ENCODE measurements at regions not wholly inside any gene's neighbourhood (a gene's known extent, or its start where the extent isn't known, plus 50 kb on each side); places are given as distances from the start of the nearest gene placed in this dataset.

DNA sequence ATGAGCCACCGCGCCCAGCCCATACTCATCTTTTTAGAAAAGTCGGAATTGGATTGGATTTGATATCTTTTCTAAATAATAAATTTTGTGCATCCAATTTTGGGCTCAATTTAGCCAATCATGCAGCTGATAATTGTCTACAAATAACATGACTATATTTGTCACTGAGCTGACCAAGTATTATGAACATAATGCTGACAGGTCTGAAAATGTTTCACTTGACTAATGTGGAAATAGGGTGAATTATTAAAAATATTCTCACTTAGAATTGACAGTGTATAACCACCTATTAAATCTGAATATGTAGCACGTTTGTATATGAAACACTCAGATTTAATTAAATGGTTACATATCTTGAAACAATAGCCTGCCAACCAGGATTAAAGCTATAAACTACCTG lies 657.2 kb upstream of the FSHR start:
- Mint-ChIP-seq H3K9me3 (peaks cover 24% of the 10 kb centered on the region), H3K27ac (no peak overlapping the region), H3K36me3 (ENCODE audit: low read depth) (no peaks in the 10 kb centered on the region), H3K27me3 (ENCODE audit: insufficient read depth) (no peaks in the 10 kb centered on the region), H3K4me1 (ENCODE audit: low read depth) (no peaks in the 10 kb centered on the region), H3K4me3 (no peak overlapping the region)
- no peak for DNase-seq
- TF ChIP-seq, protein P1, sequence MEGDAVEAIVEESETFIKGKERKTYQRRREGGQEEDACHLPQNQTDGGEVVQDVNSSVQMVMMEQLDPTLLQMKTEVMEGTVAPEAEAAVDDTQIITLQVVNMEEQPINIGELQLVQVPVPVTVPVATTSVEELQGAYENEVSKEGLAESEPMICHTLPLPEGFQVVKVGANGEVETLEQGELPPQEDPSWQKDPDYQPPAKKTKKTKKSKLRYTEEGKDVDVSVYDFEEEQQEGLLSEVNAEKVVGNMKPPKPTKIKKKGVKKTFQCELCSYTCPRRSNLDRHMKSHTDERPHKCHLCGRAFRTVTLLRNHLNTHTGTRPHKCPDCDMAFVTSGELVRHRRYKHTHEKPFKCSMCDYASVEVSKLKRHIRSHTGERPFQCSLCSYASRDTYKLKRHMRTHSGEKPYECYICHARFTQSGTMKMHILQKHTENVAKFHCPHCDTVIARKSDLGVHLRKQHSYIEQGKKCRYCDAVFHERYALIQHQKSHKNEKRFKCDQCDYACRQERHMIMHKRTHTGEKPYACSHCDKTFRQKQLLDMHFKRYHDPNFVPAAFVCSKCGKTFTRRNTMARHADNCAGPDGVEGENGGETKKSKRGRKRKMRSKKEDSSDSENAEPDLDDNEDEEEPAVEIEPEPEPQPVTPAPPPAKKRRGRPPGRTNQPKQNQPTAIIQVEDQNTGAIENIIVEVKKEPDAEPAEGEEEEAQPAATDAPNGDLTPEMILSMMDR (IDR thresholded peaks at IDR 0.05): no peak

DNA sequence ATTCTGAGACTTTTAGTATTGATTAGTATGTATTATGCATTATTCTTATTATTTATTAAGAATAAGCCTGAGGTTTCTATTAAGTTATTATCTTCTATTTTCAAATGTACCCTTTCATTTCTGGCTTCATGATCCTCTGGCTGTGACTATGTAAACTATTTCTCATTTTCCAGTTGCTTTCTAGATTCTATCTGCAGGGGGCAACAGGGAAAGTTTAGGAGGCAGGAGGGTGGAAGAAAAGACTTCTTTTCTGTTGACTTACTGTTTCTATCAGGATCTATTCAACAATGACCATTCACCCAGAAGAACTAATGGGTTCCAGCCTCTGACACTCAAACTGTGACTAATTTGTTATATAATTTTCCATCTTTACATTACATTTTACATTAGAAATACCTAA lies 653.4 kb upstream of the FSHR start:
- H3K27me3 Mint-ChIP-seq (ENCODE audit: insufficient read depth): no peaks in the 10 kb centered on the region; the same call in none of the 2 replicates
- TF ChIP-seq, protein P1 (IDR thresholded peaks at IDR 0.05): no peak
- no peaks in the 10 kb centered on the region for H3K36me3 Mint-ChIP-seq (ENCODE audit: low read depth)
- H3K27ac Mint-ChIP-seq: no peak overlapping the region
- H3K4me1 Mint-ChIP-seq (ENCODE audit: low read depth): no peaks in the 10 kb centered on the region
- H3K9me3 Mint-ChIP-seq: peaks cover 16% of the 10 kb centered on the region
- H3K4me3 Mint-ChIP-seq: no peak overlapping the region
- no peak for DNase-seq

DNA sequence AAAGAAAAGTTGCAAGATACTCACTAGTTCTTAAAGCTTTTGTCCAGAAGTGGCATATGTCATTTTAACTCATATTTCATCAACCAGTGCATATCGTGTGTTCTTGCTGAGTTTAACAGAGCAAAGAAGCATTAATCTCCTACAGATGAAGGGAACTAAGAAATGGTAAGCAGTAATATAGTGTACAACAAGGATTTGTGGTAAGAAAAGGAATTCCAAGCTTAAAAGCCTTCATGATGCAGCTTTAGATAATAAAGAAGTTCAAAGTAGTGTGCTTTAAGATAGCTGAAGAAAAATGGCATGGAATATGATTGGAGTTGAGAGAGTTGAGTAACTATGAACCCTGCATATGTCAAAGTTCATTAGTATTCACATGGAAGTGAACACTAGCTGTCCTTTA lies 649.8 kb upstream of the FSHR start:
- Mint-ChIP-seq H3K36me3 (ENCODE audit: low read depth) (no peaks in the 10 kb centered on the region), H3K9me3 (peaks cover 46% of the 10 kb centered on the region), H3K27ac (no peak overlapping the region), H3K4me3 (no peak overlapping the region), H3K27me3 (ENCODE audit: insufficient read depth) (no peaks in the 10 kb centered on the region; the same call in none of the 2 replicates), H3K4me1 (ENCODE audit: low read depth) (no peaks in the 10 kb centered on the region)
- DNase-seq: no peak
- TF ChIP-seq, protein P1 (IDR thresholded peaks at IDR 0.05): no peak

DNA sequence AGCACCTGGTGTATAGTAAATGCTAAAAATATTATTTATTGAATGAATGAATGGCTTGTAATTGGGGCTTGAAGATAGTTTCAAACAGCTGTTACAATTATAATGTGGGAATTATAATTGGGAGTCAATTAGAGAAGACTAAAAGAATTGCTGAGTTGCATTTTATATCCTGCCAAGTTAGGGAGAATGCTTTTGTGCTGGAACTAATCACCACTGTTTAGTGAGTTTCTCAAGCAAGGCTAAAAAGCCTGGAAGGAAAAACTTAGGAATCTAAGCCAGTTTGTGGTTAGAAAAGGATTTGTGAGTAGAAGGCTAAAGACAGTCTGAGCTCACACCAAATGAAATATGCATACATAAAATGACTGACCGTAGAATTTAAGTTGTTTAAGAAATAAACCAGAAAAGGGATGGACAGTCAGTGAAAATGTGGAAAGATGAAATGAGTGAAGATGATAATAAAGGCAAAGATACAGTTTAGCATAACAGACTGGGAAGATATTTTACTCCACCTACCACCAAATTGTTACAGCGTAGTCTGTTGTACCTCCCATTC lies 647.7 kb upstream of the FSHR start:
- Mint-ChIP-seq H3K4me1 (ENCODE audit: low read depth) (no peaks in the 10 kb centered on the region), H3K27ac (no peak overlapping the region), H3K27me3 (ENCODE audit: insufficient read depth) (no peaks in the 10 kb centered on the region; the same call in none of the 2 replicates), H3K36me3 (ENCODE audit: low read depth) (no peaks in the 10 kb centered on the region; the same call in 1 of the 2 replicates), H3K4me3 (no peak overlapping the region), H3K9me3 (peaks cover 54% of the 10 kb centered on the region)
- TF ChIP-seq, protein P1 (IDR thresholded peaks at IDR 0.05): no peak
- no peak for DNase-seq

DNA sequence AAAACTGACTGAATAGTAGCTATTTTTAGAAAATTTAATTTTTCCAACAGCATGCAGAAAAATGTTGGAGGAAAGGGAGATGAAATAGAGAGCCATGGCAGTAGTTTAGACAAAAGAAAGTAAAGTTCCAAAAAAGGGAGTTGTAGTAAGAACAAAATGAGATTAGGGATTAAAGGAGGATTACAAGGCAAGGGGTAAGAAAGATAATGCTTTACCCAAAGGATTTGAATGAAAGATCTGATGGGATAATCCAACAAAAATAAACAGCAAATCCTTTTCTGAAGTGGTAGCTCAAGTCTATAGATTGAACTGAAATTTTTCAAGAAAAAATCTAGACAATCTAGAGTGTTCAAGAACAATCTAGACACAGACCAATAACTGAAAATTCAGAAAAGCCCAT lies 644.3 kb upstream of the FSHR start:
- H3K27me3 Mint-ChIP-seq (ENCODE audit: insufficient read depth): no peaks in the 10 kb centered on the region; the same call in 1 of the 2 replicates
- H3K27ac Mint-ChIP-seq: no peak overlapping the region
- no peak overlapping the region for H3K4me3 Mint-ChIP-seq
- H3K36me3 Mint-ChIP-seq (ENCODE audit: low read depth): no peaks in the 10 kb centered on the region; the same call in 1 of the 2 replicates
- no peaks in the 10 kb centered on the region for H3K4me1 Mint-ChIP-seq (ENCODE audit: low read depth)
- peaks cover 75% of the 10 kb centered on the region for H3K9me3 Mint-ChIP-seq
- TF ChIP-seq, protein P1 (IDR thresholded peaks at IDR 0.05): no peak
- no peak for DNase-seq
